Ectodermal cell (in vitro differentiated cells): ENCODE measurements at regions not wholly inside any gene's neighbourhood (a gene's known extent, or its start where the extent isn't known, plus 50 kb on each side); places are given as distances from the start of the nearest gene placed in this dataset.

ENCODE experiments used
- H3K27ac ChIP-seq: 2 replicates; pipeline ENCODE4 v1.7.0; 2013; ENCODE audit warnings: mild to moderate bottlenecking, low read depth, low read length; ENCODE audit not compliant: insufficient read depth, poor library complexity, severe bottlenecking
- H3K27me3 ChIP-seq: 2 replicates; pipeline ENCODE4 v1.7.0; 2013; ENCODE audit warnings: mild to moderate bottlenecking, low read length; ENCODE audit not compliant: insufficient read depth, control insufficient read depth, poor library complexity, severe bottlenecking
- H3K36me3 ChIP-seq: one replicate; pipeline ENCODE4 v1.7.0; 2013; ENCODE audit warnings: low read length; ENCODE audit not compliant: control insufficient read depth, insufficient read depth
- H3K4me1 ChIP-seq: one replicate; pipeline ENCODE4 v1.7.0; 2013; ENCODE audit warnings: low read length; ENCODE audit not compliant: control insufficient read depth, insufficient read depth
- H3K4me3 ChIP-seq: 2 replicates; pipeline ENCODE4 v1.7.0; 2013; ENCODE audit warnings: low read depth, low read length, control low read depth; ENCODE audit not compliant: insufficient read depth
- H3K9me3 ChIP-seq: 2 replicates; pipeline ENCODE4 v1.7.0; 2013; ENCODE audit warnings: mild to moderate bottlenecking, low read length, moderate library complexity; ENCODE audit not compliant: control insufficient read depth
- WGBS, 2 experiments: methylation state at CpG; one replicate each; pipeline ENCODE4 v1.1.7; 2013; ENCODE audit warnings: missing lambda C conversion rate in 2 of 2; 5-methylcytosine and 5-hydroxymethylcytosine counted together

- no peaks in the 10 kb centered on the region for H3K36me3 ChIP-seq
- no peaks in the 10 kb centered on the region for H3K4me1 ChIP-seq
- no peak overlapping the region for H3K27ac ChIP-seq
- H3K4me3 ChIP-seq: no peak overlapping the region
- H3K9me3 ChIP-seq: no peaks in the 10 kb centered on the region
- H3K27me3 ChIP-seq: no peaks in the 10 kb centered on the region
- 97 to 98% methylated on average over 6 to 7 of the region's 7 CpGs for WGBS, 2 experiments
Measured at GRCh38 chr6:95384988-95385387, 192.3 kb upstream of the MANEA start.

- no peak overlapping the region for H3K4me3 ChIP-seq
- no peak overlapping the region for H3K27ac ChIP-seq
Measured at GRCh38 chr6:95387845-95388244, 189.5 kb upstream of the MANEA start.

GRCh38 chr6:95404777-95405176 is 172.6 kb upstream of the MANEA start:
- Histone ChIP-seq H3K27ac (no peak overlapping the region), H3K9me3 (no peaks in the 10 kb centered on the region), H3K27me3 (no peaks in the 10 kb centered on the region), H3K36me3 (no peaks in the 10 kb centered on the region), H3K4me3 (no peak overlapping the region), H3K4me1 (no peaks in the 10 kb centered on the region)
- WGBS, 2 experiments: 91 to 98% methylated on average over 2 of the region's 2 CpGs

More at GRCh38 chr6:95387845-95388244, 189.5 kb upstream of the MANEA start:
- Histone ChIP-seq H3K36me3 (no peaks in the 10 kb centered on the region), H3K27me3 (no peaks in the 10 kb centered on the region), H3K4me1 (no peaks in the 10 kb centered on the region), H3K9me3 (no peaks in the 10 kb centered on the region)

GRCh38 chr6:95408111-95408510 is 169.2 kb upstream of the MANEA start:
- WGBS, 2 experiments: 78 to 80% methylated on average over 1 of the region's 1 CpG
- Histone ChIP-seq H3K4me1 (no peaks in the 10 kb centered on the region), H3K27ac (no peak overlapping the region), H3K36me3 (no peaks in the 10 kb centered on the region), H3K27me3 (no peaks in the 10 kb centered on the region), H3K4me3 (no peak overlapping the region), H3K9me3 (no peaks in the 10 kb centered on the region)

GRCh38 chr6:95410168-95410567 is 167.2 kb upstream of the MANEA start:
- Histone ChIP-seq H3K4me1 (no peaks in the 10 kb centered on the region), H3K27me3 (no peaks in the 10 kb centered on the region), H3K4me3 (no peak overlapping the region), H3K9me3 (no peaks in the 10 kb centered on the region), H3K27ac (no peak overlapping the region), H3K36me3 (no peaks in the 10 kb centered on the region)
- WGBS, 2 experiments: 93 to 95% methylated on average over 2 to 3 of the region's 3 CpGs

GRCh38 chr6:95413789-95414188 is 163.5 kb upstream of the MANEA start:
- no peaks in the 10 kb centered on the region for H3K9me3 ChIP-seq
- no peaks in the 10 kb centered on the region for H3K36me3 ChIP-seq
- no peaks in the 10 kb centered on the region for H3K27me3 ChIP-seq
- H3K4me3 ChIP-seq: no peak overlapping the region
- WGBS, 2 experiments: no CpG with 5 or more reads among the region's 2 CpGs
- no peak overlapping the region for H3K27ac ChIP-seq
- peaks cover 9% of the 10 kb centered on the region for H3K4me1 ChIP-seq

GRCh38 chr6:95417856-95418255 is 159.5 kb upstream of the MANEA start:
- Histone ChIP-seq H3K9me3 (no peaks in the 10 kb centered on the region), H3K27ac (no peak overlapping the region), H3K27me3 (no peaks in the 10 kb centered on the region), H3K4me3 (no peak overlapping the region), H3K4me1 (peaks cover 9% of the 10 kb centered on the region), H3K36me3 (no peaks in the 10 kb centered on the region)
- WGBS, 2 experiments: 0% methylated on average over 1 of the region's 1 CpG

GRCh38 chr6:95420792-95421191 is 156.5 kb upstream of the MANEA start:
- Histone ChIP-seq H3K4me1 (peaks cover 9% of the 10 kb centered on the region), H3K36me3 (no peaks in the 10 kb centered on the region), H3K9me3 (no peaks in the 10 kb centered on the region), H3K27me3 (no peaks in the 10 kb centered on the region), H3K27ac (no peak overlapping the region), H3K4me3 (no peak overlapping the region)

- H3K9me3 ChIP-seq: no peaks in the 10 kb centered on the region
- no peak overlapping the region for H3K27ac ChIP-seq
- WGBS, 2 experiments: 83 to 95% methylated on average over 1 of the region's 1 CpG
- H3K36me3 ChIP-seq: no peaks in the 10 kb centered on the region
- no peak overlapping the region for H3K4me3 ChIP-seq
- H3K27me3 ChIP-seq: no peaks in the 10 kb centered on the region
- H3K4me1 ChIP-seq: peaks cover 2% of the 10 kb centered on the region
Measured at GRCh38 chr6:95423331-95423730, 154.0 kb upstream of the MANEA start.

- 20 to 88% methylated on average over 1 to 2 of the region's 2 CpGs for WGBS, 2 experiments
- Histone ChIP-seq H3K27ac (no peak overlapping the region), H3K36me3 (no peaks in the 10 kb centered on the region), H3K9me3 (no peaks in the 10 kb centered on the region), H3K4me3 (no peak overlapping the region), H3K4me1 (no peaks in the 10 kb centered on the region), H3K27me3 (no peaks in the 10 kb centered on the region)
Measured at GRCh38 chr6:95431637-95432228, 145.6 kb upstream of the MANEA start.

- no peaks in the 10 kb centered on the region for H3K4me1 ChIP-seq
- H3K27ac ChIP-seq: no peak overlapping the region
- H3K27me3 ChIP-seq: no peaks in the 10 kb centered on the region
- H3K36me3 ChIP-seq: no peaks in the 10 kb centered on the region
- no peaks in the 10 kb centered on the region for H3K9me3 ChIP-seq
- 91 to 92% methylated on average over 2 of the region's 2 CpGs for WGBS, 2 experiments
- no peak overlapping the region for H3K4me3 ChIP-seq
Measured at GRCh38 chr6:95439741-95440140, 137.6 kb upstream of the MANEA start.
